ENCODE measurements at regions not wholly inside any gene's neighbourhood (a gene's known extent, or its start where the extent isn't known, plus 50 kb on each side); places are given as distances from the start of the nearest gene placed in this dataset.

DNA sequence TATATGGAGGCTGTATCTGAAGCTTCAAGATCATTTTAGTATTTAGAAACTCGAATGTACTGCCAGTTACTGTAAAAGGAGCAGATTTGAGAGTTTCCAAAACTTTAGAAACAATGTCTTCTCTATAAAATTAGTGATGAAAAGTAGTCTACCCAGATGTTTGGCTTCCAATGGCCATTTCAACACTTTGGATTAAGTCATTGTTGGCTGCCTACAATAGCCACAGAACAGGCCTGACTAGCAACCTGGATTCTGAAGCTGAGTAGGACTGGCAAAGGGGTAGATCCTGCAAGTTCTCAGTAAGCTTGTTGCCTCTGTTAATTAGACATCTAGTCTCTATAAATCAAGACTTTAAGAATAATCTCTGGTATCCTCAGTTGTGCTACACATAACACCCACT lies 239.0 kb upstream of the KCNMB2 start:
- TF ChIP-seq, protein P1, sequence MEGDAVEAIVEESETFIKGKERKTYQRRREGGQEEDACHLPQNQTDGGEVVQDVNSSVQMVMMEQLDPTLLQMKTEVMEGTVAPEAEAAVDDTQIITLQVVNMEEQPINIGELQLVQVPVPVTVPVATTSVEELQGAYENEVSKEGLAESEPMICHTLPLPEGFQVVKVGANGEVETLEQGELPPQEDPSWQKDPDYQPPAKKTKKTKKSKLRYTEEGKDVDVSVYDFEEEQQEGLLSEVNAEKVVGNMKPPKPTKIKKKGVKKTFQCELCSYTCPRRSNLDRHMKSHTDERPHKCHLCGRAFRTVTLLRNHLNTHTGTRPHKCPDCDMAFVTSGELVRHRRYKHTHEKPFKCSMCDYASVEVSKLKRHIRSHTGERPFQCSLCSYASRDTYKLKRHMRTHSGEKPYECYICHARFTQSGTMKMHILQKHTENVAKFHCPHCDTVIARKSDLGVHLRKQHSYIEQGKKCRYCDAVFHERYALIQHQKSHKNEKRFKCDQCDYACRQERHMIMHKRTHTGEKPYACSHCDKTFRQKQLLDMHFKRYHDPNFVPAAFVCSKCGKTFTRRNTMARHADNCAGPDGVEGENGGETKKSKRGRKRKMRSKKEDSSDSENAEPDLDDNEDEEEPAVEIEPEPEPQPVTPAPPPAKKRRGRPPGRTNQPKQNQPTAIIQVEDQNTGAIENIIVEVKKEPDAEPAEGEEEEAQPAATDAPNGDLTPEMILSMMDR (IDR thresholded peaks at IDR 0.05 in 8 of 11, conservative IDR thresholded peaks at IDR 0.05 in 3 of 11) = no peak
- no peak for TF ChIP-seq POLR2A (IDR thresholded peaks at IDR 0.05)

Measured in spleen (tissue), 7 donors.